Endothelial cell of umbilical vein (primary cell): ENCODE measurements at regions not wholly inside any gene's neighbourhood (a gene's known extent, or its start where the extent isn't known, plus 50 kb on each side); places are given as distances from the start of the nearest gene placed in this dataset.

Experiments used
- BruUV-seq: library from RNA; stranded (reverse); fragments of 400-500 nt; replicated peaks from 2 replicates; lab custom pipeline; 2021; lab: Mats Ljungman, UMichigan
- CTCF ChIA-PET: fragments of 300-600, 350-600 bp; sonication (Branson Sonifier 250); formaldehyde crosslinking; loops from one replicate; lab custom pipeline; 2021; ENCODE audit warnings: antibody characterized with exemption, inconsistent platforms; lab: Charles Lee
- POLR2A ChIA-PET: fragments of 300-600, 350-600 bp; sonication (Branson Sonifier 250); formaldehyde crosslinking; loops from one replicate; lab custom pipeline; 2021; ENCODE audit warnings: antibody characterized with exemption, inconsistent platforms; lab: Charles Lee
- DNase-seq: peaks from one replicate; pipeline ENCODE4 v3.0.0-alpha.2; 2011; ENCODE audit warnings: low read depth, low spot score
- FAIRE-seq: peaks from 2 replicates; lab custom pipeline; 2011; peaks lifted over from hg19 to GRCh38; lab: Jason Lieb, UNC
- H2AFZ ChIP-seq: 2 replicates; pipeline ENCODE4 v1.6.0; 2012; ENCODE audit warnings: low read depth, low read length, control low read depth, inconsistent platforms
- H3K27ac ChIP-seq: 2 replicates; pipeline ENCODE4 v1.5.1; 2011; ENCODE audit warnings: low read depth, mild to moderate bottlenecking, control low read depth, low read length, moderate library complexity; ENCODE audit not compliant: insufficient read depth
- H3K27me3 ChIP-seq, 2 experiments: 2 replicates each; pipeline versions ENCODE4 v1.6.0 to v1.6.1; 2011; ENCODE audit warnings: low read length in 2 of 2, mixed read lengths in 1 of 2; ENCODE audit not compliant: control insufficient read depth in 2 of 2, insufficient read depth in 2 of 2
- H3K36me3 ChIP-seq, 2 experiments: 2 replicates in 1 of 2; 3 replicates in 1 of 2; pipeline ENCODE4 v1.5.1; 2011; ENCODE audit warnings: low read length in 2 of 2, mild to moderate bottlenecking in 1 of 2, moderate library complexity in 1 of 2; ENCODE audit not compliant: control insufficient read depth in 2 of 2, insufficient read depth in 2 of 2; ENCODE audit errors: extremely low read depth in 1 of 2
- H3K4me1 ChIP-seq: 3 replicates; pipeline ENCODE4 v1.5.1; 2011; ENCODE audit warnings: mild to moderate bottlenecking, low read length; ENCODE audit not compliant: control insufficient read depth, insufficient read depth; ENCODE audit errors: extremely low read depth
- H3K4me2 ChIP-seq: 2 replicates; pipeline ENCODE4 v1.6.1; 2011; ENCODE audit warnings: low read length, control low read depth, mixed read lengths; ENCODE audit not compliant: insufficient read depth
- H3K4me3 ChIP-seq, 3 experiments: fragments of 200-600 bp in 1 of 3; sonication (generic), shearing (Covaris generic) in 1 of 3; replicated peaks in 1 of 3; 2 replicates each; pipeline ENCODE4 v1.5.1; 2011 to 2016; ENCODE audit warnings: control low read depth in 3 of 3, low read length in 3 of 3, mild to moderate bottlenecking in 2 of 3, inconsistent platforms in 1 of 3, low read depth in 1 of 3, moderate library complexity in 1 of 3; ENCODE audit not compliant: insufficient read depth in 1 of 3
- H3K79me2 ChIP-seq: 2 replicates; pipeline ENCODE4 v1.6.0; 2012; ENCODE audit warnings: low read length, inconsistent platforms; ENCODE audit not compliant: control insufficient read depth, insufficient read depth
- H3K9ac ChIP-seq: replicated peaks from 2 replicates; pipeline ENCODE3; 2011; ENCODE audit warnings: low read length, control low read depth; ENCODE audit not compliant: insufficient read depth; ENCODE audit errors: extremely low read depth
- H3K9me1 ChIP-seq: replicated peaks from 3 replicates; pipeline ENCODE4 v1.6.0; 2011; ENCODE audit warnings: mild to moderate bottlenecking, low read length; ENCODE audit not compliant: control insufficient read depth, insufficient read depth; ENCODE audit errors: extremely low read depth
- H3K9me3 ChIP-seq: replicated peaks from 2 replicates; pipeline ENCODE4 v1.5.1; 2012; ENCODE audit warnings: low read length, inconsistent platforms; ENCODE audit not compliant: control insufficient read depth, insufficient read depth
- H4K20me1 ChIP-seq: replicated peaks from 2 replicates; pipeline ENCODE3; 2011; ENCODE audit warnings: mild to moderate bottlenecking, low read length; ENCODE audit not compliant: control insufficient read depth, insufficient read depth; ENCODE audit errors: extremely low read depth
- EZH2 ChIP-seq: IDR thresholded peaks from 2 replicates; pipeline ENCODE4 v1.6.1; 2012; ENCODE audit warnings: borderline replicate concordance, low read depth, mild to moderate bottlenecking, moderate library complexity, low read length, inconsistent platforms; ENCODE audit not compliant: severe bottlenecking
- FOS ChIP-seq: IDR thresholded peaks from 2 replicates; pipeline ENCODE4 v1.6.1; 2011; ENCODE audit warnings: mild to moderate bottlenecking, low read length, moderate library complexity, borderline replicate concordance; ENCODE audit not compliant: insufficient read depth
- GATA2 ChIP-seq: IDR thresholded peaks from 2 replicates; pipeline ENCODE4 v1.7.0; 2011; ENCODE audit warnings: low read depth, mild to moderate bottlenecking, moderate library complexity, mixed read lengths, low read length; ENCODE audit not compliant: insufficient read length, insufficient read depth
- JUN ChIP-seq: IDR thresholded peaks from 2 replicates; pipeline ENCODE4 v1.6.1; 2011; ENCODE audit warnings: borderline replicate concordance, low read depth; ENCODE audit not compliant: insufficient read length, insufficient read depth
- MYC ChIP-seq: IDR thresholded peaks from one replicate; pipeline ENCODE4 v1.6.1; 2011; ENCODE audit warnings: mild to moderate bottlenecking, low read depth, low read length
- POLR2A ChIP-seq: IDR thresholded peaks from 2 replicates; pipeline ENCODE4 v1.6.1; 2012; ENCODE audit warnings: low read depth, mild to moderate bottlenecking, control low read depth, low read length
- POLR2AphosphoS5 ChIP-seq: IDR thresholded peaks from 2 replicates; pipeline ENCODE4 v1.6.1; 2012; ENCODE audit warnings: low read depth, mild to moderate bottlenecking, control low read depth, low read length, moderate library complexity; ENCODE audit not compliant: insufficient read depth
- dilution Hi-C: fragments of 300-500 bp; cut with MboI; formaldehyde crosslinking; loops from one replicate; pipeline ENCODE4 v1.15.0; 2019; ENCODE audit warnings: low sequenced_read_pairs; ENCODE audit not compliant: extremely low pct_ligation_motif_present
- intact Hi-C: fragments of 100-400 bp; cut with micrococcal nuclease; formaldehyde crosslinking; loops from one replicate; pipeline ENCODE4 v1.10.0; 2022
- TF ChIP-seq, protein P1 (sequence below), 2 donors: IDR thresholded peaks; 1 replicate in 1 of 2; 2 replicates in 1 of 2; pipeline ENCODE4 v1.5.1; 2011; ENCODE audit warnings: low read length in 2 of 2, mild to moderate bottlenecking in 2 of 2, moderate library complexity in 2 of 2, control low read depth in 1 of 2, inconsistent platforms in 1 of 2, low read depth in 1 of 2; ENCODE audit not compliant: insufficient read depth in 1 of 2; ENCODE audit errors: extremely low read depth in 1 of 2
- TF ChIP-seq, protein P2 (sequence below): IDR thresholded peaks from 2 replicates; pipeline ENCODE4 v1.6.1; 2011; ENCODE audit not compliant: insufficient read depth, insufficient read length

DNA sequence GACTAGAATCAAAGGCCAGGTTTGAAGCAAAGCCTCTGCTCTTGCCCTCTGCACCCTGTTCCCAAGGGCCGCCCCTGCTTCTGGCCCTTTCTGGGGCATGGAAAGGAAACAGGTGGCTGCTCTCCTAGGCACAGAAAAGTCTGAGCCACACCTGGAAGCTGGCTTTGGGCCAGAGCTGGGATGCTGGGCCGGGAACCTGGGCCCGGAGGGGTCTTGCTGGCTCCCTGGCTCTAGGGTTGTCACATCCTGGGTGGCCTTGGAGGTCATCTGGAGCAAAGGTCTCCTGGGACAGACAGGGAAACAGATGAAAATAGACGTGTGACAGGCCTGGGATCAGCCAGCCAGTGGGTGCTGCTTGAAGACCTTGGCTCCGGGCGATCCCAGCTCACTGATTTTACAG is 74.1 kb upstream of the LHX1 start:
- Histone ChIP-seq H3K79me2 (no peaks in the 10 kb centered on the region), H3K4me3 (no peak overlapping the region), H3K4me2 (no peak overlapping the region), H3K27me3 (peaks cover 0 to 3% of the 10 kb centered on the region in 2 experiments), H3K9ac (no peak overlapping the region), H3K9me3 (no peaks in the 10 kb centered on the region), H3K4me1 (no peaks in the 10 kb centered on the region), H2AFZ (no peak overlapping the region), H3K9me1 (no peaks in the 10 kb centered on the region), H3K27ac (no peak overlapping the region), H3K36me3 (no peaks in the 10 kb centered on the region), H4K20me1 (no peaks in the 10 kb centered on the region)
- BruUV-seq = no TSS peak
- dilution Hi-C loops (no loop called here), intact Hi-C loops (no loop called here)
- ChIA-PET CTCF (no interaction called here), POLR2A (no interaction called here)
- DNase-seq (no peak), FAIRE-seq (no peak)
- no peak for TF ChIP-seq POLR2AphosphoS5
- no peak for TF ChIP-seq FOS
- no peak for TF ChIP-seq EZH2
- no peak for TF ChIP-seq JUN
- no peak for TF ChIP-seq GATA2
- TF ChIP-seq, protein P1, sequence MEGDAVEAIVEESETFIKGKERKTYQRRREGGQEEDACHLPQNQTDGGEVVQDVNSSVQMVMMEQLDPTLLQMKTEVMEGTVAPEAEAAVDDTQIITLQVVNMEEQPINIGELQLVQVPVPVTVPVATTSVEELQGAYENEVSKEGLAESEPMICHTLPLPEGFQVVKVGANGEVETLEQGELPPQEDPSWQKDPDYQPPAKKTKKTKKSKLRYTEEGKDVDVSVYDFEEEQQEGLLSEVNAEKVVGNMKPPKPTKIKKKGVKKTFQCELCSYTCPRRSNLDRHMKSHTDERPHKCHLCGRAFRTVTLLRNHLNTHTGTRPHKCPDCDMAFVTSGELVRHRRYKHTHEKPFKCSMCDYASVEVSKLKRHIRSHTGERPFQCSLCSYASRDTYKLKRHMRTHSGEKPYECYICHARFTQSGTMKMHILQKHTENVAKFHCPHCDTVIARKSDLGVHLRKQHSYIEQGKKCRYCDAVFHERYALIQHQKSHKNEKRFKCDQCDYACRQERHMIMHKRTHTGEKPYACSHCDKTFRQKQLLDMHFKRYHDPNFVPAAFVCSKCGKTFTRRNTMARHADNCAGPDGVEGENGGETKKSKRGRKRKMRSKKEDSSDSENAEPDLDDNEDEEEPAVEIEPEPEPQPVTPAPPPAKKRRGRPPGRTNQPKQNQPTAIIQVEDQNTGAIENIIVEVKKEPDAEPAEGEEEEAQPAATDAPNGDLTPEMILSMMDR (IDR thresholded peaks at IDR 0.05; ENCODE audit: extremely low read depth in 1 of 2, insufficient read depth in 1 of 2, low read depth in 1 of 2, low read length in 2 of 2) = no peak
- TF ChIP-seq, protein P2, sequence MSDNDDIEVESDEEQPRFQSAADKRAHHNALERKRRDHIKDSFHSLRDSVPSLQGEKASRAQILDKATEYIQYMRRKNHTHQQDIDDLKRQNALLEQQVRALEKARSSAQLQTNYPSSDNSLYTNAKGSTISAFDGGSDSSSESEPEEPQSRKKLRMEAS = no peak
- no peak for TF ChIP-seq POLR2A
- TF ChIP-seq MYC = no peak
